Esophagus squamous epithelium (tissue), 5 donors: ENCODE measurements at regions not wholly inside any gene's neighbourhood (a gene's known extent, or its start where the extent isn't known, plus 50 kb on each side); places are given as distances from the start of the nearest gene placed in this dataset.

Experiments used
- DNase-seq: peaks from one replicate; lab custom pipeline; 2025; lab: John Stamatoyannopoulos, UW
- H3K27ac ChIP-seq, 4 donors: fragments of 200-600 bp; sonication (generic); one replicate each; pipeline ENCODE4 v1.5.1; 2016 to 2019; ENCODE audit warnings: mild to moderate bottlenecking in 1 of 4
- H3K27me3 ChIP-seq, 4 donors: fragments of 200-600 bp; sonication (generic); 1 replicate in 3 of 4; 2 replicates in 1 of 4; pipeline versions ENCODE4 v1.5.1 to v1.6.0; 2017 to 2021; ENCODE audit warnings: antibody characterized with exemption in 1 of 4
- H3K36me3 ChIP-seq, 3 donors: fragments of 200-600 bp; sonication (generic); one replicate each; pipeline ENCODE4 v1.5.1; 2016 to 2019
- H3K4me1 ChIP-seq, 3 donors: fragments of 200-600 bp; sonication (generic); one replicate each; pipeline ENCODE4 v1.5.1; 2017 to 2019
- H3K4me3 ChIP-seq, 4 donors: fragments of 200-600 bp; sonication (generic); 1 replicate in 3 of 4; 2 replicates in 1 of 4; pipeline ENCODE4 v1.5.1; 2016 to 2019; ENCODE audit warnings: mild to moderate bottlenecking in 2 of 4, moderate library complexity in 1 of 4
- H3K9me3 ChIP-seq, 3 donors: fragments of 200-600 bp; sonication (generic); one replicate each; pipeline ENCODE4 v1.5.1; 2016 to 2019
- CTCF ChIP-seq, 6 experiments: fragments of 450-650 bp in 4 of 6; fragments of 200-600 bp in 2 of 6; sonication (generic) in 2 of 6; IDR thresholded peaks; one replicate each; pipeline ENCODE4 v1.5.1; 2016 to 2019; ENCODE audit warnings: antibody characterized with exemption in 6 of 6, mild to moderate bottlenecking in 4 of 6, moderate library complexity in 4 of 6
- POLR2A ChIP-seq, 4 donors: fragments of 450-650 bp; IDR thresholded peaks; one replicate each; pipeline ENCODE4 v1.6.1; 2017; ENCODE audit warnings: antibody characterized with exemption in 4 of 4, mild to moderate bottlenecking in 4 of 4, moderate library complexity in 3 of 4
- WGBS, 2 donors: methylation state at CpG; one replicate each; pipeline ENCODE4 v1.1.5; 2018; 5-methylcytosine and 5-hydroxymethylcytosine counted together
- intact Hi-C: fragments of 100-400 bp; cut with DNase I; formaldehyde crosslinking; loops from one replicate; pipeline ENCODE4 v1.15.0; 2022
- donor health status: DM: yes; HTN: yes; CAD: no.

- DNase-seq, result no peak
- Histone ChIP-seq H3K4me1 (peaks cover 0 to 7% (median 0%) of the 10 kb centered on the region in 3 donors), H3K36me3 (no peaks in the 10 kb centered on the region), H3K27ac (peak overlapping the region in 1 of 4 donors; percentile 21), H3K4me3 (no peak overlapping the region), H3K9me3 (no peaks in the 10 kb centered on the region), H3K27me3 (peaks cover 0 to 6% (median 0%) of the 10 kb centered on the region in 4 donors)
- intact Hi-C loops, result no loop called here
- 41 to 48% methylated on average over 11 to 14 of the region's 17 CpGs for WGBS, 2 donors
- TF ChIP-seq POLR2A (IDR thresholded peaks at IDR 0.05) (no peak), CTCF (IDR thresholded peaks at IDR 0.05) (peak in 1 of 6 experiments; percentile 15)
Observed at GRCh38 chr10:83917537-83918506, 221.5 kb upstream of the GHITM start.

GRCh38 chr10:83919187-83919586 lies 220.1 kb upstream of the GHITM start:
- H3K4me1 ChIP-seq, result peaks cover 0 to 7% (median 0%) of the 10 kb centered on the region in 3 donors
- DNase-seq, result no peak
- TF ChIP-seq POLR2A (IDR thresholded peaks at IDR 0.05) (no peak), CTCF (IDR thresholded peaks at IDR 0.05) (no peak)
- H3K27me3 ChIP-seq, result peaks cover 0 to 12% (median 0%) of the 10 kb centered on the region in 4 donors
- WGBS, 2 donors, result 83 to 94% methylated on average over 2 of the region's 2 CpGs
- intact Hi-C loops, result no loop called here
- no peak overlapping the region for H3K27ac ChIP-seq
- H3K4me3 ChIP-seq, result no peak overlapping the region
- no peaks in the 10 kb centered on the region for H3K36me3 ChIP-seq
- no peaks in the 10 kb centered on the region for H3K9me3 ChIP-seq

GRCh38 chr10:83921984-83922860 lies 217.1 kb upstream of the GHITM start:
- H3K36me3 ChIP-seq, result no peaks in the 10 kb centered on the region
- no peaks in the 10 kb centered on the region for H3K9me3 ChIP-seq
- H3K4me1 ChIP-seq, result peaks cover 0 to 6% (median 0%) of the 10 kb centered on the region in 3 donors
- intact Hi-C loops, result no loop called here
- peaks cover 0 to 14% (median 0%) of the 10 kb centered on the region in 4 donors for H3K27me3 ChIP-seq
- H3K4me3 ChIP-seq, result no peak overlapping the region
- WGBS, 2 donors, result 82 to 85% methylated on average over 3 of the region's 3 CpGs
- no peak for DNase-seq
- H3K27ac ChIP-seq, result no peak overlapping the region
- no peak for TF ChIP-seq CTCF (IDR thresholded peaks at IDR 0.05)
- no peak for TF ChIP-seq POLR2A (IDR thresholded peaks at IDR 0.05)

- TF ChIP-seq POLR2A (IDR thresholded peaks at IDR 0.05), result no peak
- no peak for TF ChIP-seq CTCF (IDR thresholded peaks at IDR 0.05)
- DNase-seq, result no peak
- Histone ChIP-seq H3K4me1 (no peaks in the 10 kb centered on the region), H3K27me3 (peaks cover 0 to 14% (median 0%) of the 10 kb centered on the region in 4 donors), H3K36me3 (no peaks in the 10 kb centered on the region), H3K4me3 (no peak overlapping the region), H3K27ac (no peak overlapping the region), H3K9me3 (no peaks in the 10 kb centered on the region)
- intact Hi-C loops, result no loop called here
- 47 to 50% methylated on average over 5 of the region's 5 CpGs for WGBS, 2 donors
Observed at GRCh38 chr10:83925133-83925532, 214.2 kb upstream of the GHITM start.
